Neural crest cell (in vitro differentiated cells): ENCODE measurements at regions not wholly inside any gene's neighbourhood (a gene's known extent, or its start where the extent isn't known, plus 50 kb on each side); places are given as distances from the start of the nearest gene placed in this dataset.
"Not testable (repeated sequence)": the region's sequence is repeated elsewhere in the genome, so short reads cannot be mapped to it uniquely, and the experiment has no call there.

ENCODE experiments used
- DNase-seq: peaks from one replicate; pipeline ENCODE4 v3.0.0; 2021; ENCODE audit warnings: low read depth, mixed read lengths, low spot score
- H3K27ac Mint-ChIP-seq: one replicate; pipeline ENCODE4 v1.8.0; 2021; ENCODE audit warnings: mild to moderate bottlenecking, mixed read lengths; ENCODE audit not compliant: unreplicated experiment
- H3K27me3 Mint-ChIP-seq: 2 replicates; pipeline ENCODE4 v1.8.0; 2021; ENCODE audit warnings: low read depth, mild to moderate bottlenecking, mixed read lengths
- H3K36me3 Mint-ChIP-seq: 2 replicates; pipeline ENCODE4 v1.8.0; 2021; ENCODE audit warnings: low read depth, mild to moderate bottlenecking, mixed read lengths
- H3K4me1 Mint-ChIP-seq: 2 replicates; pipeline ENCODE4 v1.8.0; 2021; ENCODE audit warnings: mixed read lengths
- H3K4me3 Mint-ChIP-seq: one replicate; pipeline ENCODE4 v1.8.0; 2021; ENCODE audit warnings: mild to moderate bottlenecking, mixed read lengths
- H3K9me3 Mint-ChIP-seq: 2 replicates; pipeline ENCODE4 v1.8.0; 2021; ENCODE audit warnings: mixed read lengths
- CTCF ChIP-seq: fragments of 200-600 bp; sonication (generic); conservative IDR thresholded peaks from 2 replicates; pipeline ENCODE4 v1.5.0; 2021; ENCODE audit warnings: antibody characterized with exemption, mild to moderate bottlenecking

DNA sequence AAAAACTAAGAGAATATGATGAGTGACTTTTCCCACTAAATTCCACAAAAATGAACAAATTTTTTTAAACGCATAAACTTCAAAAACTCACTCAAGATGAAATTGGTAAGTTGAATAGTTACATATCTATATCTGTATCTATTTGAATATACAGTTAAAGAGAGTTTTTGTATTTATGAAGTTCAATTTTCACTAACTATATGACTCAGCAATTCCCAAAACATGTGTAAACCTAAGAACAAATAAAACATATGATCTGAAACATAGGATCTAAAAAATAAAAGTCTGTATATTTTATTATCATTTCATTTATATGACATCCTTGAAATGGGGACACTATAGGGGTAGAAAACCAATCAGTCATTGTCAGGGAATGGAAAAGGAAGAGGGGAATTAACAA is 105.7 kb upstream of the SNX7 start:
- no peaks in the 10 kb centered on the region for H3K27me3 Mint-ChIP-seq
- DNase-seq = no peak
- H3K4me1 Mint-ChIP-seq = peaks cover 15% of the 10 kb centered on the region
- peaks cover 7% of the 10 kb centered on the region for H3K9me3 Mint-ChIP-seq
- no peak for TF ChIP-seq CTCF
- H3K4me3 Mint-ChIP-seq = no peak overlapping the region
- H3K27ac Mint-ChIP-seq = no peak overlapping the region
- H3K36me3 Mint-ChIP-seq = no peaks in the 10 kb centered on the region

DNA sequence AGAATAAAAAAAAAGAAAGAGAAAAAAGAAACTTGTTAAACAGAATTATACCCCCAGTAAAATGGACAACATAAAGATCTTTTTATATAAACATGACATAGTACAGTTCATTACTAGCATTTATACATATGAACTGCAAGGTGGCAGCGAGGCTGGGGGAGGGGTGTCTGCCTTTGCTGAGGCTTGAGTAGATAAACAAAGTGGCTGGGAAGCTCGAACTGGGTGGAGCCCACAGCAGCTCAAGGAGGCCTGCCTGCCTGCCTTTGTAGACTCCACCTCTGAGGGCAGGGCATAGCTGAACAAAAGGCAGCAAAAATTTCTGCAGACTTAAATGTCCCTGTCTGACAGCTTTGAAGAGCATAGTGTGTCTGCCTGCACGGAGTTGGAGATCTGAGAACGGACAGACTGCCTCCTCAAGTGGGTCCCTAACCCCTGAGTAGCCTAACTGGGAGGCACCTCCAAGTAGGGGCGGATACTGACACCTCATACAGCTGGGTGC is 108.9 kb upstream of the SNX7 start:
- not testable (repeated sequence) for H3K27me3 Mint-ChIP-seq, H3K36me3 Mint-ChIP-seq, H3K4me3 Mint-ChIP-seq, DNase-seq, H3K9me3 Mint-ChIP-seq, H3K27ac Mint-ChIP-seq
- H3K4me1 Mint-ChIP-seq = peaks cover 12% of the 10 kb centered on the region

GRCh38 chr1:98550076-98550475 is 111.4 kb upstream of the SNX7 start:
- Mint-ChIP-seq H3K27me3 (no peaks in the 10 kb centered on the region), H3K27ac (no peak overlapping the region), H3K36me3 (no peaks in the 10 kb centered on the region), H3K4me3 (no peak overlapping the region), H3K9me3 (peaks cover 3% of the 10 kb centered on the region), H3K4me1 (peaks cover 14% of the 10 kb centered on the region)
- DNase-seq = no peak
- no peak for TF ChIP-seq CTCF

DNA sequence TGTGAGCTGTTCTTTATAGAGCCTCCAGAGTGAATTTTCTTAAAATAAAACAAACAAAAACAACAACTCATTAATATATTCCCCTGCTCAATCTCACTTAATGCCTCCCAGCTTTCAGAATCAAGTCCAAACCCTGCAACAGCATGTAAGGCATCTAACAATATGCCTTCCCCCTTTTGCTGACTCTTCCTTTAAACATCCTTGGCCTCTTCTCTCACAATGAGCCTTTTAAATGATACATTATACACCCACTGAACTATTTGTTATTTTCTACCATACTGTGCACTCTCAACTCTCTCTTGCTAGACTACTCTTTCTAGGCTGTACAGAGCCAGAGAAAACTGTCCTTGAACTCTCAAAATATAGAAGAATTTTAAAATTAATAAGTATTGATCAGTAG is 115.2 kb upstream of the SNX7 start:
- Mint-ChIP-seq H3K9me3 (peaks cover 5% of the 10 kb centered on the region), H3K27ac (no peak overlapping the region), H3K27me3 (no peaks in the 10 kb centered on the region), H3K4me3 (no peak overlapping the region), H3K4me1 (peaks cover 7% of the 10 kb centered on the region), H3K36me3 (no peaks in the 10 kb centered on the region)
- no peak for TF ChIP-seq CTCF
- no peak for DNase-seq

DNA sequence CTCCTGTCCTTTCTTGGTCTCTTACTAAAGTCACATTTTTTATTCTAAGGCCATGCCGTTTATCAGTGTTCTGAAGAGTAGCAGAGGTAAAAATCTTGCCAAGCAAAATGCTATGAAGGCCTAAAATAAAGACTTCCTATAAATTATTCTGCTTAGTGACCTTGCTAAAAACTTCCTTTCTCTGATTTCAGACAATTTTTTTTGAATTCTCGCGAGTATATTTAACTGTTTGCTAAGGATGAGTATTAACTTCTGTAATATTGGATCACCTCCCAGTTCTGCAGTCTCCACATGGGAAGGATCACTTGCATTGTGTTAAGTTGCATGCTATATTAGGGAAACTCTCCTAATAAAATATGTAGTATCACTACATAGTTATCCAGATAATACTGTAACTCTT is 123.4 kb upstream of the SNX7 start:
- H3K36me3 Mint-ChIP-seq = no peaks in the 10 kb centered on the region
- no peak for DNase-seq
- no peak for TF ChIP-seq CTCF

DNA sequence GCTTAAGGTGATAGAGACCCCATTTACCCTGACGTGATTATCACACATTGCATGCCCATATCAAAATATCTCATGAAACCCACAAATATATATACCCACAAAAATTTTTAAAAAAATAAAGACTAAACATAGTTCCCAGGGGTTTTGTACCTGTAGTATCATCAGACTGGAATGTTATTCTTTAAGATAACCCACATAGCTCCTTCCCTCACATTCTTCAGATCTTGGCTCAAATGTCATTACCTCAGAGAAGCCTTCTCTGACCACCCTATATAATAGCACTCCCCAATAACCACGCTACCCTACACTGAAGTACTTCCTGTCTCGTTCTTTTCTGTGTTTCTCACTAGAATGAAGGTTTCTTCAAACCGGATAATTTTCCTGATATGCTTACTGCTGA is 138.3 kb upstream of the SNX7 start:
- H3K27ac Mint-ChIP-seq = no peak overlapping the region
- TF ChIP-seq CTCF = no peak
- no peaks in the 10 kb centered on the region for H3K27me3 Mint-ChIP-seq
- H3K36me3 Mint-ChIP-seq = no peaks in the 10 kb centered on the region
- peaks cover 11% of the 10 kb centered on the region for H3K9me3 Mint-ChIP-seq
- no peak overlapping the region for H3K4me3 Mint-ChIP-seq
- DNase-seq = no peak
- H3K4me1 Mint-ChIP-seq = no peaks in the 10 kb centered on the region

More for the DNA sequence above, 123.4 kb upstream of the SNX7 start:
- no peak overlapping the region for H3K4me3 Mint-ChIP-seq
- no peaks in the 10 kb centered on the region for H3K4me1 Mint-ChIP-seq
- H3K27ac Mint-ChIP-seq = no peak overlapping the region
- no peaks in the 10 kb centered on the region for H3K27me3 Mint-ChIP-seq
- H3K9me3 Mint-ChIP-seq = peaks cover 6% of the 10 kb centered on the region
